CD4-positive, alpha-beta T cell treated with Interferon gamma for 1 hour (primary cell): ENCODE measurements at regions not wholly inside any gene's neighbourhood (a gene's known extent, or its start where the extent isn't known, plus 50 kb on each side); places are given as distances from the start of the nearest gene placed in this dataset.

ENCODE experiments used
- DNase-seq: peaks from one replicate; pipeline ENCODE4 v3.0.0-alpha.2; 2020

DNA sequence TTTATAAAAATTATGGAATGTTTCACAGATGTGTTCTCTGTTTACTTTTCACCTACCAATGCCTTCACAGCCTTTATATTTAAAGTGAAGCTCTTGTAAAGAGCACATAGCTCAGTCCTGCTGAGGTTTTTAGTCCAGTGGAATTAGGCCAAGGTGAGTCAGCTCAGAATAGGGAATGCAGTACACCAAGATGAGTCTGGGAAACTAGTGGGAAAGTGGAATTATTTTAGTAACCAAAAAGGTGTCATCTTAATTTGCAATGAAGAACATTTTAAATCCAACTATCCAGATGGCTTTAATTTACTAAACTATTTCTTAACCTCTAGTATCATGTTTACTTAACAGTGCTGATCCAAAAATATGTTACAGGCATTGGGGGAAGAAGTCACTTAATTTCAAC lies 236.3 kb upstream of the CTBP2 start:
- no peak for DNase-seq

- no peak for DNase-seq
Observed at GRCh38 chr10:125392609-125393008, 232.2 kb upstream of the CTBP2 start.

DNA sequence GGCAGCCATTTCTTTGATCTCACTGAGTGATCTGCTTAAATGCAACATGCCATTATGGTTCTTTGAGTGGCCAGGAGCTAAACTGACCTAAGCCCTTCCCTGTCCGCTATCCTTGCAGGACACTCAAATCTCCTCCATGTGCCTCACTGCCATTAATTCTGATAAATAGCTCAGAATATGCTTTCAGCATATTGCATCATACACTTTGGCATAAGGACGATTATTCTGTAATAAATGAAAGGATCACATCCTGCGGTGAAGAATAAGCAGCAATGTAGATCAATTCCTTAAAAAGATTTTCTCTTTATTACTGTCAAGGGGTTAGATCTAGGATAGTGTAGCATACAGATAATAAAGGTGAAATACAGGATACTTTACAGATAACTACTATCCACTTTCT lies 231.8 kb upstream of the CTBP2 start:
- no peak for DNase-seq

- no peak for DNase-seq
Observed at GRCh38 chr10:125389648-125390047, 229.3 kb upstream of the CTBP2 start.

DNA sequence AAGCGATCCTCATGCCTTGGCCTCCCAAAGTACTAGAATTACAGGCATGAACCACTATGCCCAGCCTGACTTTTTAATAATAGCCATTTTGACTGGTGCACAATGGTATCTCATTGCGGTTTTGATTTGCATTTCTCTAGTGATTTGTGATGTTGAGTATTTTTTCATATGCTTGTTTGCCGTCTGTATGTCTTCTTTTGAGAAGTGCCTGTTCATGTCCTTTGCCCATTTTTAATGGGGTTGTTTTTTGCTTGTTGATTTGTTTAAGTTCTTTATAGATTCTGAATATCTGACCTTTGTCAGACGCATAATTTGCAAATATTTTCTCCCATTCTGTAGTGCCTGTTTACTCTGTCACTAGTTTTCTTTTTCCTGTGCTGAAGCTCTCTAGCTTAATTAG lies 219.2 kb upstream of the CTBP2 start:
- DNase-seq: no peak

DNA sequence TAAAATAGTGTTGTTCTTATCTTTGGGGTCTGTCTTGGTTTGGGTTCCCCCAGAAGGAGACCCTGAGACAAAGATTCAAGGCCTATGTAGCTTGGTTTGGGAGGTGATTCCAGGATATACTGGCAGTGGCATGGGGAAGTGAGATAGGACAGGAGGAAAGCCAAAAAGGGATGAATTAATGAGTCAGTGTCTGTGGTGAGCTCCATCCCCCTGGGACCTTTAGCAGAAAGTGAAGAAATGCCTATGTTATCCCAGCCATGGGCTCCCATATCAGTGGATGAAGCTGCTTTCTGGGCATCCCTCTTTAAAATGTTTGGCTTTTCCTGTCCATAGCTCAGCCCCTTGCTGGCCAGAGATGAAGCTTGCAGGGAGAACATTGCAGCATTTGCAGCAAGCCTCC lies 217.0 kb upstream of the CTBP2 start:
- DNase-seq: no peak

DNA sequence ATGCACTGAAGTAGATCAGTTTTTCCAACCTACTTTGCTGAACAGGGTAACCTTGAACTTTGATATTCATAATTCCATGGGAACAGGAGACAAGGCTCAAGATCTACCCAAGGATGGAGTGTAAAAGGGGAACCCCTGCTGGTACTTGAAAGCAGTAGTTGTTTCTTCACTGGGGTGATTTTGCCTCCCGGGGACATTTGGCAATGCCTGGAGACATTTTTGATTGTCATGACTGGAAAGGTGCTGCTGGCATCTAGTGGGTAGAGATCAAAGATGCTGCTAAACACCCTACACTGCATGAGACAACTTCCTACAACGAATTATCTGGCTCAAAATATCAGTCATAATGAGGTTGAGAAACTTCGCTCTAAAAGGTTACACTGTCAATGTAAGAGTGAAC lies 214.8 kb upstream of the CTBP2 start:
- no peak for DNase-seq

DNA sequence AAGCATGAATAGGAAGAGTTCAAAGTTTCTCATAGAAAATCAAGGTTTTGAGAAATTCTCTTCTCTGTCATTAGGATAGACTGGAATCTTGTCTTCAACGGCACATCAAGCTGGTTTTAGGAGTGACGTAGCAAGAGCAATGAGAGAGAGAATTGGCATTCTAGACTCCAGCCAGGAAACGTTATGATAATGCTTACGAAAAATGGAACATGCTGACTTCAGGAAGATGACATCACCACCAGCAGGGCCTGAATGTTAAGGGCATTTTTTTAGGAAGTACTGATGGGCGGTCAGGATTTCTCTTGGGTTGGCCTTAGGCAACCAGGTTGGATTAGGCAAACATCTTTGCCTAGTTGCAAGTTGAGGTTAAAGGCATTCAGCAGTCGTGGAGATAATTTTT lies 213.2 kb upstream of the CTBP2 start:
- no peak for DNase-seq

GRCh38 chr10:125370578-125370977 lies 210.2 kb upstream of the CTBP2 start:
- no peak for DNase-seq

DNA sequence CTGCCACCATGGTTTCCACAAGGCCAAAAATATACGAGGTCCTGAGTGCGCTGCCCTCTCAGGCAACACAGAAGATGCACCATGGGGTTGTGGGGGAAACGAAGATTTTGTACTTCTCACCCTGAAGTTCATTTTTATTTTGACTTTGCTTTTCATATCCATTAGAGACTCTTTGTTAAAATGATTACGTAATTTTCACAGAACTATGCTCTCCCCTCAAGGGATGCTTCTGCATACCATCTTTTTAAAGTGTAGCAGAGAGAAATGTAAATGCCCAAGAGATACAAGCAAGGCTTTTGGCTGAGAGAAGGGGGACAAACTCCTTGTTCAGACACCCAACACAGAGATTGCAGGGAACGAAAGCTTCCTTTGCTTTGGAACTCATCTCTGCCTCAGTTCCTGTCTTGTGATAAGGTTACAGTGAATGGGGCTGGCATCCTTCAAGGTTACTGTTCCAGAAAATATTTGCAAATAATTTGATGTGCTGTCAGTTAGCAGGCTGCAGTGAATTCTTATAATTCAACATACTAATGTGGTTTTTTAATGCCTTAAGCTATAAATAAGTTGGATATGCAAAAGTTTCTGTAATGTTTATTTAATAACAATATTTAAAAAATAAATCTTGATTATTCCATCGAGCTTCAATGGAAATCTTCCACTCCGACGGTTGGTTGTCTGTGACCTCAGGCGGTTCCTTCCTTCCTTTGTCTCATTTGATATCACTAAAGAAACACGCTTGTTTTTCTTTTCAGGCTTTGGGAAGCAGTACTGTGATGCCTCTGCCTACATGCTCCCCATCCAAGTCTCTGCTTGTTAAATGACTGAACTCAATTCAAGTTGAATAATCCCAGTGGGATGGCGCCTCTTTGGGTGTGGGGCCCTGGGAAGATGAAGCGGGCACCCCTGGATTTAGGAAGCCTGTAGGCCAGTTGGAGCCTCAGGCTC lies 209.3 kb upstream of the CTBP2 start:
- no peak for DNase-seq

- no peak for DNase-seq
Observed at GRCh38 chr10:125368146-125368545, 207.8 kb upstream of the CTBP2 start.

GRCh38 chr10:125363791-125364190 lies 203.4 kb upstream of the CTBP2 start:
- DNase-seq: no peak

- no peak for DNase-seq
Observed at GRCh38 chr10:125362950-125363349, 202.6 kb upstream of the CTBP2 start.

- no peak for DNase-seq
Observed at GRCh38 chr10:125359401-125359800, 199.0 kb upstream of the CTBP2 start.

- DNase-seq: no peak
Observed at GRCh38 chr10:125355657-125356056, 195.3 kb upstream of the CTBP2 start.

DNA sequence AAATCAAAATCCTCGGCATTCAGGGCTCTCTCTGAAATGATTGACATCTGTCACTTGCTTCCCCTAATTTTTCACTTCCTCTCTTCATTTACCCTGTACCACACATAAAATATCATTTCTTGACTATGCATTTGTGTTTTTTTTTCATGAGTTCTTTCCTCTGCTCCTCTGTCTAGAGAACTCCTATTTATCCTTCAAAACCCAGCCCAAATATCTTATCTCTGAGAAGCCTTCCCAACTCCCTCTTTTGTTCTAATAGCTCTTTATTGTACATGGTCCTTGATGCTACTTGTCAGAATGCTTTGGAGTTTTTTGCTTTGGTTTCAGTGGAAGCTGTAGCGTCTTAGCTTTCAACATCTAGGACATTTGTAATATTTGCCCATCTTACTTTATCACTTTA lies 190.2 kb upstream of the CTBP2 start:
- no peak for DNase-seq

DNA sequence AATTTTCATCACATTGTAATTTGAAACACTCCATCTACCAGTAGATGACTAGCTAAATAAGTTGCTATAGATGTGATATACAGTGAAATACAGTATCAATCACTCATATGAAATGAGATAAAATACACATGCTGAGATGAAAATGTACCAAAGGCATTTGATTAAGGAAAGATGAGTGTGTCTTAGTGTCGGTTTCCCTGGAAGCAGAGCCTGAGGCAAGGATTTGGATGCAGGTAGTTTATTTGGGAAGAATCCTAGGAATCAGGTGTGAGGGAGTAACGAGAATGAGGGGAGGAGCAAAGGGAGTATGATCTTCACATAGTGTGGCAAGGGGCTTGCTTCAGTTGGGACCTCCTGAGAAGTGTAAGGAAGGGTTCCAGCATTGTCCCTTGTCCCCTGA lies 188.2 kb upstream of the CTBP2 start:
- no peak for DNase-seq

DNA sequence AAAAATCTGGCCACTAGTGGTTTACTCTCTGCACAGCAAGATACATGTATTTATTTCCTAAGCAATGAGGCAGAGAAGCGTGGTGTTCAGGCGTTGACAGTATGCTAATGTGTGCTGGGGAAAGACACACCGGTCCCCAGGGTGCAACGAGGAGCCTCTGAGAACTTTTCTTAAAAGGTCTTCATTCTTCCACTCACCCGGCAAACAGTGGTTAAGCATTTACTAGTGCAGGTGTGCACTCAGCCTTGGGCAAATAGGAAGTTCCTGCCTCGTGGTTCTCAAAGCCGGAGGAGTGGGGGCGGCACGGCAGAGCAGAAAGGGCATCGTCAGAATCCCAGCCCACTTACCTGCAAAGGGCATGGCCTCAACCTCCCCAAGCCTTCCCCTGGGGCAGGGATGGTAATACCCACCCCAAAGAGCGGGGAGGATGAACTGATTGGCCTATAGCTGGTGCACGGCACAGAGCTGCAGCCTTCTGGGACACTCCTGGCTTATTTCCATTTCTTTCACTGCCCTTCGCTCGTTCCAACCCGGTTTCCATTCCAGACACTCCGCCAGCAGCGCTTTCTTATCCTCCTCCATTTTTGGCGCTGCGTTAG lies 184.3 kb upstream of the CTBP2 start:
- no peak for DNase-seq

- no peak for DNase-seq
Observed at GRCh38 chr10:125343983-125344382, 183.6 kb upstream of the CTBP2 start.

- DNase-seq: no peak
Observed at GRCh38 chr10:125343118-125343925, 183.0 kb upstream of the CTBP2 start.

DNA sequence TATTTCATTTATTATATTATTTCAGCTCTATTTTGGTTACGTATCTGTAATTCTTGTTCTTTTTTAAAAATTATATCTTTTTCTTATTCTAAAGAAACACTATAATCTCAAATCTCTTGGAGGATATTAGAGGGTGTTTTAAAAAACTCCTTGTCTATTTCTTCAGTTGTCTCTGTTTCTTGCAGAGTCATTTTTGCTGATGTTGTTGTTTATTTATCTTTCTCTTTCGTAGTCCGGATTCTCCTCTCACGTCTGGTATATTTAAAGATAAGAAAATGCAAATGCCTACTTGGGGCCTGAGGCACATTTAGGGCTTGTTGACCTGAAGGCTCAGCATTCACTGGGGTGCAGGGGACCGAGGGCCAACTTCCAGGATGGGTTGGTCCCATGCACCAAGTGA lies 181.2 kb upstream of the CTBP2 start:
- DNase-seq: no peak

GRCh38 chr10:125340903-125341302 lies 180.5 kb upstream of the CTBP2 start:
- no peak for DNase-seq

DNA sequence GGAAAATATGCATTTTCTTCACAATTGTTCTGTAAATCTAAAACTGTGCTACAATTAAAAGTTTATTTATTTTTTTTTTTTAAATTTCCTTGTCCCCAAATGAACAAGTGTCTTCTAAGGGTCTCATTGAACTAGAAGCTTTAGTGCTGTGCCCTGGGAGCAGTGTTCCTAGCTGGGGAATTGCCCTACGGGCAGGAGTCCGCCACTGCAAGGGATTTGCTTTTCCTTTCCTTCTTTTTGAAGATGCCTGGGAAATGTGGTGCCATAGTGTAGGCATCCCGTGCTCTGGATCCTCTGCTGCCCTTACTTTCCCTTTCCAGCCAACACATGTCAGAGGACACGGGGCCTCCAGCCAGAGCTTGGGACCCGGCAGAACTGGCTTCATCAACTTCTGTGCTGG lies 177.1 kb upstream of the CTBP2 start:
- DNase-seq: no peak

DNA sequence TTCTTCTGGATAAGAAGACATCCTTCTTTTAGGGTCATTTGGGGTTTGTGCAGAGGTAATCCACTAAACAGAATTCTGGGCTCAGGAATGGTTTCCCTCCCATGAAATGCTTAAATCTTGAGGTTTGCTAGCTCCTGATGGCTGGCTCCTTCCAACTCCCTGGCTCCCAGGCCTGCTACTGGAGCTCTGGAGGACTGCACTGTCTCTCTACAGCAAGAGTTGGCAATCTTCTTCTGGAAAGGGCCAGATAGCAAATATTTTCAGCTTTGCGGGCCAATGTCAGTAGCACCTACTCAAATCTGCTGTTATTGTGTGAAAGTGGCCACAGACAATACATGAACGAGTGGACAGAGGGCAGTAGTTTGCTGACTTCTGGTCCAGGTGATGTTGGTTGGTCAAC lies 174.2 kb upstream of the CTBP2 start:
- no peak for DNase-seq
